Stimulated activated naive CD8-positive, alpha-beta T cell treated with anti-CD3 and anti-CD28 coated beads, Interleukin-15, amount 100 ng/mL, for 72 hours (primary cell): ENCODE measurements at regions not wholly inside any gene's neighbourhood (a gene's known extent, or its start where the extent isn't known, plus 50 kb on each side); places are given as distances from the start of the nearest gene placed in this dataset.
"Not testable (repeated sequence)": the region's sequence is repeated elsewhere in the genome, so short reads cannot be mapped to it uniquely, and the experiment has no call there.

Experiments used
- ATAC-seq: fragments of 150-1000 bp; cut with Tn5 transposase; 2 replicates; pipeline ENCODE4 v1.10.0; 2021; ENCODE audit warnings: mild to moderate bottlenecking, moderate library complexity
- DNase-seq, 2 donors: peaks; one replicate each; pipeline ENCODE4 v3.0.0; 2021 to 2022
- H3K27ac Mint-ChIP-seq, 2 donors: one replicate each; pipeline ENCODE4 v1.8.0; 2022; ENCODE audit warnings: mild to moderate bottlenecking in 2 of 2, mixed read lengths in 2 of 2, moderate library complexity in 2 of 2
- H3K27me3 Mint-ChIP-seq: one replicate; pipeline ENCODE4 v1.8.0; 2022; ENCODE audit warnings: mixed read lengths
- H3K4me1 Mint-ChIP-seq: one replicate; pipeline ENCODE4 v1.8.0; 2022; ENCODE audit warnings: mild to moderate bottlenecking, mixed read lengths
- H3K4me3 Mint-ChIP-seq, 2 donors: one replicate each; pipeline ENCODE4 v1.8.0; 2022; ENCODE audit warnings: mild to moderate bottlenecking in 2 of 2, mixed read lengths in 2 of 2, moderate library complexity in 1 of 2
- H3K9me3 Mint-ChIP-seq, 2 donors: one replicate each; pipeline ENCODE4 v1.8.0; 2022; ENCODE audit warnings: mixed read lengths in 2 of 2

GRCh38 chr1:87976316-87976715 is 647.6 kb downstream of the LMO4 start:
- ATAC-seq (no peak), DNase-seq (no peak)
- Mint-ChIP-seq H3K27ac (no peak overlapping the region), H3K9me3 (no peaks in the 10 kb centered on the region), H3K4me1 (no peaks in the 10 kb centered on the region), H3K4me3 (no peak overlapping the region), H3K27me3 (peaks cover 8% of the 10 kb centered on the region)

GRCh38 chr1:87977145-87977544 is 648.5 kb downstream of the LMO4 start:
- H3K4me3 Mint-ChIP-seq = no peak overlapping the region
- DNase-seq (no peak), ATAC-seq (no peak)
- H3K27me3 Mint-ChIP-seq = peaks cover 8% of the 10 kb centered on the region
- H3K9me3 Mint-ChIP-seq = no peaks in the 10 kb centered on the region
- H3K27ac Mint-ChIP-seq = no peak overlapping the region
- peaks cover 7% of the 10 kb centered on the region for H3K4me1 Mint-ChIP-seq

- H3K4me3 Mint-ChIP-seq = no peak overlapping the region
These were observed 650.4 kb downstream of the LMO4 start for GRCh38 chr1:87979079-87979478.

GRCh38 chr1:87980494-87980893 is 651.8 kb downstream of the LMO4 start:
- H3K4me3 Mint-ChIP-seq = no peak overlapping the region
- H3K27ac Mint-ChIP-seq = peak overlapping the region in 1 of 2 donors; percentile 93
- peaks cover 8% of the 10 kb centered on the region for H3K4me1 Mint-ChIP-seq
- no peak for DNase-seq
- peak; percentile 30 for ATAC-seq
- peaks cover 21% of the 10 kb centered on the region for H3K27me3 Mint-ChIP-seq
- H3K9me3 Mint-ChIP-seq = no peaks in the 10 kb centered on the region

More at GRCh38 chr1:87979079-87979478, 650.4 kb downstream of the LMO4 start:
- DNase-seq (no peak), ATAC-seq (no peak)
- Mint-ChIP-seq H3K4me1 (peaks cover 8% of the 10 kb centered on the region), H3K27me3 (peaks cover 16% of the 10 kb centered on the region), H3K27ac (no peak overlapping the region), H3K9me3 (no peaks in the 10 kb centered on the region)

- ATAC-seq = no peak
- peak overlapping the region; percentile 75 to 92 for H3K27ac Mint-ChIP-seq
- DNase-seq = no peak
- no peak overlapping the region for H3K4me3 Mint-ChIP-seq
- H3K27me3 Mint-ChIP-seq = peaks cover 21% of the 10 kb centered on the region
- H3K4me1 Mint-ChIP-seq = peaks cover 8% of the 10 kb centered on the region
- H3K9me3 Mint-ChIP-seq = no peaks in the 10 kb centered on the region
These were observed 652.7 kb downstream of the LMO4 start for GRCh38 chr1:87981386-87981785.

- no peaks in the 10 kb centered on the region for H3K9me3 Mint-ChIP-seq
- DNase-seq (no peak), ATAC-seq (peak; percentile 62)
- peaks cover 8% of the 10 kb centered on the region for H3K4me1 Mint-ChIP-seq
- peaks cover 25% of the 10 kb centered on the region for H3K27me3 Mint-ChIP-seq
- peak overlapping the region; percentile 75 to 92 for H3K27ac Mint-ChIP-seq
- no peak overlapping the region for H3K4me3 Mint-ChIP-seq
These were observed 653.1 kb downstream of the LMO4 start for GRCh38 chr1:87981810-87982209.

GRCh38 chr1:87983841-87984240 is 655.2 kb downstream of the LMO4 start:
- Mint-ChIP-seq H3K9me3 (no peaks in the 10 kb centered on the region), H3K4me1 (peaks cover 8% of the 10 kb centered on the region), H3K27ac (no peak overlapping the region), H3K4me3 (no peak overlapping the region), H3K27me3 (peaks cover 26% of the 10 kb centered on the region)
- DNase-seq (no peak), ATAC-seq (no peak)

GRCh38 chr1:87985071-87985470 is 656.4 kb downstream of the LMO4 start:
- Mint-ChIP-seq H3K27ac (no peak overlapping the region), H3K4me3 (no peak overlapping the region), H3K4me1 (peaks cover 8% of the 10 kb centered on the region), H3K27me3 (peaks cover 26% of the 10 kb centered on the region), H3K9me3 (no peaks in the 10 kb centered on the region)
- ATAC-seq (no peak), DNase-seq (no peak)

- ATAC-seq = no peak
- Mint-ChIP-seq H3K27me3 (peaks cover 26% of the 10 kb centered on the region), H3K9me3 (no peaks in the 10 kb centered on the region), H3K4me1 (peaks cover 8% of the 10 kb centered on the region), H3K27ac (no peak overlapping the region), H3K4me3 (no peak overlapping the region)
- DNase-seq = no peak
These were observed 657.6 kb downstream of the LMO4 start for GRCh38 chr1:87986130-87986866.

- Mint-ChIP-seq H3K27me3 (peaks cover 16% of the 10 kb centered on the region), H3K27ac (no peak overlapping the region), H3K9me3 (no peaks in the 10 kb centered on the region), H3K4me1 (no peaks in the 10 kb centered on the region), H3K4me3 (no peak overlapping the region)
- ATAC-seq = no peak
- DNase-seq = no peak
These were observed 660.7 kb downstream of the LMO4 start for GRCh38 chr1:87989346-87989745.

- not testable (repeated sequence) for DNase-seq, H3K4me3 Mint-ChIP-seq, ATAC-seq, H3K27me3 Mint-ChIP-seq, H3K27ac Mint-ChIP-seq, H3K9me3 Mint-ChIP-seq, H3K4me1 Mint-ChIP-seq
These were observed 663.9 kb downstream of the LMO4 start for GRCh38 chr1:87992536-87992935.

GRCh38 chr1:87993051-87993450 is 664.4 kb downstream of the LMO4 start:
- no peak for DNase-seq
- Mint-ChIP-seq H3K27ac (no peak overlapping the region), H3K27me3 (no peaks in the 10 kb centered on the region), H3K4me3 (no peak overlapping the region), H3K4me1 (no peaks in the 10 kb centered on the region), H3K9me3 (no peaks in the 10 kb centered on the region)
- ATAC-seq = no peak

- Mint-ChIP-seq H3K4me3 (no peak overlapping the region), H3K9me3 (no peaks in the 10 kb centered on the region), H3K27me3 (peaks cover 16% of the 10 kb centered on the region), H3K27ac (no peak overlapping the region), H3K4me1 (no peaks in the 10 kb centered on the region)
- DNase-seq (no peak), ATAC-seq (no peak)
These were observed 671.2 kb downstream of the LMO4 start for GRCh38 chr1:87999852-88000251.

- no peak overlapping the region for H3K4me3 Mint-ChIP-seq
- no peak for ATAC-seq
- H3K9me3 Mint-ChIP-seq = no peaks in the 10 kb centered on the region
- H3K27me3 Mint-ChIP-seq = peaks cover 16% of the 10 kb centered on the region
- DNase-seq = no peak
- no peaks in the 10 kb centered on the region for H3K4me1 Mint-ChIP-seq
- H3K27ac Mint-ChIP-seq = no peak overlapping the region
These were observed 672.8 kb downstream of the LMO4 start for GRCh38 chr1:88001460-88001859.

GRCh38 chr1:88003255-88003654 is 674.6 kb downstream of the LMO4 start:
- DNase-seq (no peak), ATAC-seq (no peak)
- Mint-ChIP-seq H3K4me3 (no peak overlapping the region), H3K27me3 (peaks cover 16% of the 10 kb centered on the region), H3K4me1 (no peaks in the 10 kb centered on the region), H3K27ac (no peak overlapping the region), H3K9me3 (no peaks in the 10 kb centered on the region)

- Mint-ChIP-seq H3K9me3 (no peaks in the 10 kb centered on the region), H3K4me3 (no peak overlapping the region), H3K4me1 (no peaks in the 10 kb centered on the region), H3K27ac (no peak overlapping the region), H3K27me3 (peaks cover 8% of the 10 kb centered on the region)
- ATAC-seq = no peak
- no peak for DNase-seq
These were observed 674.2 kb upstream of the PKN2 start for GRCh38 chr1:88009916-88010315.

- Mint-ChIP-seq H3K9me3 (no peaks in the 10 kb centered on the region), H3K4me1 (no peaks in the 10 kb centered on the region), H3K27ac (no peak overlapping the region), H3K27me3 (peaks cover 16% of the 10 kb centered on the region), H3K4me3 (no peak overlapping the region)
- ATAC-seq (no peak), DNase-seq (no peak)
These were observed 670.6 kb upstream of the PKN2 start for GRCh38 chr1:88013485-88013884.
